Osteocyte (in vitro differentiated cells): ENCODE measurements at regions not wholly inside any gene's neighbourhood (a gene's known extent, or its start where the extent isn't known, plus 50 kb on each side); places are given as distances from the start of the nearest gene placed in this dataset.

Experiments
- DNase-seq: peaks from one replicate; pipeline ENCODE4 v3.0.0; 2021; ENCODE audit warnings: mixed read lengths; ENCODE audit not compliant: unreplicated experiment; ENCODE audit errors: extremely low spot score
- H3K27ac Mint-ChIP-seq: one replicate; pipeline ENCODE4 v1.8.0; 2021; ENCODE audit warnings: mild to moderate bottlenecking, mixed read lengths; ENCODE audit not compliant: unreplicated experiment
- H3K27me3 Mint-ChIP-seq: one replicate; pipeline ENCODE4 v1.8.0; 2021; ENCODE audit warnings: mixed read lengths; ENCODE audit not compliant: unreplicated experiment
- H3K36me3 Mint-ChIP-seq: one replicate; pipeline ENCODE4 v1.8.0; 2021; ENCODE audit warnings: mixed read lengths; ENCODE audit not compliant: unreplicated experiment
- H3K4me1 Mint-ChIP-seq: one replicate; pipeline ENCODE4 v1.8.0; 2021; ENCODE audit warnings: mixed read lengths; ENCODE audit not compliant: unreplicated experiment
- H3K4me3 Mint-ChIP-seq: one replicate; pipeline ENCODE4 v1.8.0; 2021; ENCODE audit warnings: mild to moderate bottlenecking, moderate library complexity, mixed read lengths; ENCODE audit not compliant: unreplicated experiment
- H3K9me3 Mint-ChIP-seq: one replicate; pipeline ENCODE4 v1.8.0; 2021; ENCODE audit warnings: mixed read lengths; ENCODE audit not compliant: unreplicated experiment
- TF ChIP-seq, protein P1 (sequence below): fragments of 200-600 bp; sonication (generic); IDR thresholded peaks from 2 replicates; pipeline ENCODE4 v1.5.0; 2021; ENCODE audit warnings: antibody characterized with exemption, mild to moderate bottlenecking, moderate library complexity

DNA sequence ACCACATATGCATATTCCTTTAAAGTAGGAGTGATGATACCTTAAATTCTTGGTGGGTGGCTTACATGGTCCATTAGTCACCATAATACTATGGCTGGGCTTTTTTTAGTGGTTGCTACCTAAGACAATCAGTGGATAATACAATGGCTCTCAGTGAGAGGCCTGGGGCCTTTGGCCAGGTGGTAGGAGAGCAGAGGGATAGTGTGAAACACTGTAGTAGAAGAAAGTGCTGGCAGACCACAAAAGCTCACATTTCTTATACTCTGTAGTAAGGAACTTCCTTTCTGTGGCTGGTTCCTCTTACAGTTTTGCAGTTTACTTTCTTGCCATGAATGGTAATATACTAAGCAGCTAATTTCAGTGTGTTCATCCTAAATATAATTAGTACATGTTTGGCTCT, 583.5 kb downstream of the XIRP2 start:
- DNase-seq, result no peak
- H3K36me3 Mint-ChIP-seq, result no peaks in the 10 kb centered on the region
- no peak overlapping the region for H3K27ac Mint-ChIP-seq
- no peaks in the 10 kb centered on the region for H3K9me3 Mint-ChIP-seq
- no peaks in the 10 kb centered on the region for H3K4me1 Mint-ChIP-seq
- H3K27me3 Mint-ChIP-seq, result peaks cover 5% of the 10 kb centered on the region
- no peak overlapping the region for H3K4me3 Mint-ChIP-seq
- TF ChIP-seq, protein P1, sequence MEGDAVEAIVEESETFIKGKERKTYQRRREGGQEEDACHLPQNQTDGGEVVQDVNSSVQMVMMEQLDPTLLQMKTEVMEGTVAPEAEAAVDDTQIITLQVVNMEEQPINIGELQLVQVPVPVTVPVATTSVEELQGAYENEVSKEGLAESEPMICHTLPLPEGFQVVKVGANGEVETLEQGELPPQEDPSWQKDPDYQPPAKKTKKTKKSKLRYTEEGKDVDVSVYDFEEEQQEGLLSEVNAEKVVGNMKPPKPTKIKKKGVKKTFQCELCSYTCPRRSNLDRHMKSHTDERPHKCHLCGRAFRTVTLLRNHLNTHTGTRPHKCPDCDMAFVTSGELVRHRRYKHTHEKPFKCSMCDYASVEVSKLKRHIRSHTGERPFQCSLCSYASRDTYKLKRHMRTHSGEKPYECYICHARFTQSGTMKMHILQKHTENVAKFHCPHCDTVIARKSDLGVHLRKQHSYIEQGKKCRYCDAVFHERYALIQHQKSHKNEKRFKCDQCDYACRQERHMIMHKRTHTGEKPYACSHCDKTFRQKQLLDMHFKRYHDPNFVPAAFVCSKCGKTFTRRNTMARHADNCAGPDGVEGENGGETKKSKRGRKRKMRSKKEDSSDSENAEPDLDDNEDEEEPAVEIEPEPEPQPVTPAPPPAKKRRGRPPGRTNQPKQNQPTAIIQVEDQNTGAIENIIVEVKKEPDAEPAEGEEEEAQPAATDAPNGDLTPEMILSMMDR, result no peak

DNA sequence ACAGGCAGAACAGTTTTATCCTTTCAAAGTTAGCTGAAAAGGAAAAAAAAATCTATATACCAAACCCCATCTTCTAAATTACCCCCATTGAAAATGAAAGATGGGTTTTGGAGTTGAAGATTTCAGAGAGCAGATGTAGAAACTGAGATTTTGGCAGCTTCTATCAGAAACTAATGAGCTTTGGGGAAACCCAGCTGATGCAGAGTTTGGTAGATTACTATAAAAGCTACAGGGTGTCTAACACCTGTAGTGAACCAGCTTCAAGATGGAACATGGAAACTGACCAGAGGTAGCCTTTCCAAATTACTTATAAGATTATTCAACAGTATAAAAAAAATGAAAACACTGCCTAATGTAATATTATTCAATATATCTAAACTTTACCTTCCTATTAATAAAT, 583.1 kb downstream of the XIRP2 start:
- Mint-ChIP-seq H3K4me1 (no peaks in the 10 kb centered on the region), H3K36me3 (no peaks in the 10 kb centered on the region), H3K27ac (no peak overlapping the region), H3K4me3 (no peak overlapping the region), H3K27me3 (peaks cover 5% of the 10 kb centered on the region), H3K9me3 (no peaks in the 10 kb centered on the region)
- DNase-seq, result no peak
- TF ChIP-seq, protein P1, result no peak

DNA sequence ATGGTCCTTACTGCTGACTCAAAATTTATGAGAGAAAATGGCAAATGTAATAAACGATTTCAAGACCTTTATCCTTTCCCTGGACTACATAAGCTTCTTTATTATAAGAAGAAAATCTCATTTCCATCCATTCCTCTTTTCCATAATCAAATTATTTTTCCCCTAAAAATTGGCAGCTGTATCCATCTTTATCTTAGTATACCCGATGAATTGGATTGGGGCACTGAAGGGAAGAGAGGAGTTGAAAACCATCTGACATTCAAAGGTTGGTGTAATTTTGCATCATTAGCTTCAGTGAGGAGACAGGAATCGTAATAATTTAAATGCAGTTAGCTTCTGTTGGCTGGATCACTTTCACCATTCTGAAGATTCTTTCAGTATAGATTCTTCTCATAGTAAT, 574.1 kb downstream of the XIRP2 start:
- H3K27me3 Mint-ChIP-seq, result no peaks in the 10 kb centered on the region
- no peak overlapping the region for H3K4me3 Mint-ChIP-seq
- no peaks in the 10 kb centered on the region for H3K36me3 Mint-ChIP-seq
- TF ChIP-seq, protein P1, result no peak
- DNase-seq, result no peak
- H3K9me3 Mint-ChIP-seq, result peaks cover 26% of the 10 kb centered on the region
- no peaks in the 10 kb centered on the region for H3K4me1 Mint-ChIP-seq
- no peak overlapping the region for H3K27ac Mint-ChIP-seq

DNA sequence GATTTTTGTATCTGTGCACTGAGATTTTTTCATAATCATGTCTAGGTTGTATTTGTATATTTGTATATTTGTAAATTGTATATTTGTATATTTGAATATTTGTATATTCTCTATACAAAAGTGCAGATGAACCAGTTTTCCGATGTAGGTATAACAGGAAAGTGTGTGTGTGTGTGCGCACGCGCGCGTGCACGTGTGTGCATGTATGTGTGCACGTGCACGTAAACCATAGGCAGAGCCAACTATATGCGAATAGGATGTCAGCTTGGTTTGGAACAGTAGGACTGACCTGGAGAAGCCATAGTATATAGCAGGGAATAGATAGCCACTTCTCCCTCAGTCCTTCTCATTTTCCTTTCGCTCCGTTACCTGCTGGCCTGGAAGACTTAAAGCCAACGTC, 565.8 kb downstream of the XIRP2 start:
- Mint-ChIP-seq H3K27me3 (no peaks in the 10 kb centered on the region), H3K9me3 (peaks cover 21% of the 10 kb centered on the region)
- TF ChIP-seq, protein P1, result no peak

DNA sequence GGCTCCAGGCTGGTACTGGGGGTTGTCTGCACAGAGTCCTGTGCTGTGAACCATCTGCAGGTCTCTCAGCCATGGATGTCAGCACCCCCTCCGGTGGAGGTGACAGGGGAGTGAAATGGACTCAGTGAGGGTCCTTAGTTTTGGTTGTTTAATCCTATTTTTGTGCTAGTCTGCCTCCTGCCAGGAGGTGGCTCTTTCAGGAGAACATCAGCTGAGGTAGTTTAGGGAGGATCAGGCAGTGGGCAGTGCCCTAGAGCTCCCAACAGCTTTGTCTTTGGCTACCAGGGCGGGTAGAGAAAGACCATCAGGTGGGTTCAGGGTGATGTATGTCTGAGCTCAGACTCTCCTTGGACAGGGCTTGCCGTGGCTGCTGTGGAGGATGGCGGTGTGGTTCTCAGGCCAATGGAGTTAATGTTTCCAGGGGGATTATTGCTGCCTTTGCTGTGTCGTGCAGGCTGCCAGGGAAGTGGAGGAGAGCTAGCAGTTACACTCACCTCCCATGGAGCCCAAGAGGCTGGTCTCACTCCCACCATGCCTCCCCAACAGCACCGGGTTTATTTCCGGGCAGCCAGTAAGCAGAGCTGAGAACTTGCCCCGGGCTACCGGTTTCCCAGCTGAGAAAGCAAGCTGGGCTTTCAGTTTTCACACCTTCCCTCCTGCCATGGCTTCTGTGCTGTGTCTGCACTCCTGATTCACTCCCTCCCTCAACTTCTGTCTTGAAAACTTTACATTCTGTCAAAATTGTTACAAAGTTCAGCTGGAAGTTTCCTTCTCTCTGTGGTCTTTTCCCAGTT, 563.4 kb downstream of the XIRP2 start:
- no peak overlapping the region for H3K27ac Mint-ChIP-seq
- TF ChIP-seq, protein P1, result no peak
- H3K4me3 Mint-ChIP-seq, result no peak overlapping the region
- DNase-seq, result no peak
- H3K36me3 Mint-ChIP-seq, result no peaks in the 10 kb centered on the region
- H3K9me3 Mint-ChIP-seq, result peaks cover 25% of the 10 kb centered on the region
- H3K27me3 Mint-ChIP-seq, result no peaks in the 10 kb centered on the region
- H3K4me1 Mint-ChIP-seq, result peaks cover 3% of the 10 kb centered on the region

More for the DNA sequence above, 565.8 kb downstream of the XIRP2 start:
- Mint-ChIP-seq H3K4me1 (peaks cover 3% of the 10 kb centered on the region), H3K4me3 (no peak overlapping the region), H3K27ac (no peak overlapping the region), H3K36me3 (no peaks in the 10 kb centered on the region)
- no peak for DNase-seq
